ENCODE measurements at regions not wholly inside any gene's neighbourhood (a gene's known extent, or its start where the extent isn't known, plus 50 kb on each side); places are given as distances from the start of the nearest gene placed in this dataset.
"Not testable (repeated sequence)": the region's sequence is repeated elsewhere in the genome, so short reads cannot be mapped to it uniquely, and the experiment has no call there.

DNA sequence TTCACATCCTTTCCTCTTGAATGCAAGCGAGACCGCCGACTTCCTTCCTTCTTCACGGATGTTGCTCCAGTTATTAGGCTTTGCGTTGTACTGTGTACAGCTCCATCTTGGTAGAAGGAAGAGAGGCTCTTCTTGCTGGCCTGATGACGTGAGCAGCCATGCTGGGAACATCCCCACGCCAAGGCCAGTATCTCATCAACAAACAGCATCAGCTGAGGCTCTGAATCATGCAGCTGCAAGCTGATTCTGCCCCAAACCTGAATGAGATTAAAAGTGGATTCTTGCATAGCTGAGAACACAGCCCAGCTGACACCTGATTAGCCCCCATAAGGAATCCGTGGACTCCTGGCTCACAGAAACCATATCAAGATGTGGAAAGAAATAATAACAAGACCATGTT, 809.6 kb downstream of the EFNB2 start:
- Histone ChIP-seq H3K4me3 (ENCODE audit: low read depth in 1 of 2, low read length in 2 of 2) (no peak overlapping the region), H3K27ac (ENCODE audit: low read length) (no peak overlapping the region), H3K27me3 (ENCODE audit: low read depth, low read length) (no peaks in the 10 kb centered on the region), H3K9me3 (ENCODE audit: control insufficient read depth in 1 of 2, low read length in 2 of 2) (no peaks in the 10 kb centered on the region), H3K36me3 (ENCODE audit: control insufficient read depth in 1 of 2, insufficient read depth in 2 of 2, low read length in 2 of 2) (no peaks in the 10 kb centered on the region), H3K4me1 (ENCODE audit: control insufficient read depth in 1 of 2, insufficient read depth in 2 of 2, low read length in 2 of 2) (no peaks in the 10 kb centered on the region)

DNA sequence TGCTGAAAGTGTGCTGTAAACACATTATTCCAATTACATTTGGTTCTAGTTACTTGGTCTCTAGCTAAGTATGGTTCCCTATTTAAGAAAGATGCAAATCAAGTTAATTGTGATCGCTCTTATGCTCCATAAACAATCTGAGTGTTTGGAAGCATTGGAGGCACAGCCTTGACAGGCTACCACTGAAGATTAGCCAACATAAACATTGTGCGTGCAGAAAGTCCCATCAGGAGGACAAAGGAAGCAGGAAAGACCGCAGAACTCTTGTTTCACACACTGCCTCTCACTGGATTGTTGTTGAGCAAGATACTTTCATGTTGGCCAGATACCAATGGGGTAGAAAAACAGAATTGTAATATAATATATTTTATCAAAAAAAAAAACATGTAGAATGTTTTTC, 814.4 kb downstream of the EFNB2 start:
- Histone ChIP-seq H3K9me3 (ENCODE audit: control insufficient read depth in 1 of 2, low read length in 2 of 2) (no peaks in the 10 kb centered on the region), H3K36me3 (ENCODE audit: control insufficient read depth in 1 of 2, insufficient read depth in 2 of 2, low read length in 2 of 2) (no peaks in the 10 kb centered on the region), H3K27me3 (ENCODE audit: low read depth, low read length) (no peaks in the 10 kb centered on the region), H3K4me3 (ENCODE audit: low read depth in 1 of 2, low read length in 2 of 2) (no peak overlapping the region), H3K4me1 (ENCODE audit: control insufficient read depth in 1 of 2, insufficient read depth in 2 of 2, low read length in 2 of 2) (no peaks in the 10 kb centered on the region), H3K27ac (ENCODE audit: low read length) (no peak overlapping the region)

DNA sequence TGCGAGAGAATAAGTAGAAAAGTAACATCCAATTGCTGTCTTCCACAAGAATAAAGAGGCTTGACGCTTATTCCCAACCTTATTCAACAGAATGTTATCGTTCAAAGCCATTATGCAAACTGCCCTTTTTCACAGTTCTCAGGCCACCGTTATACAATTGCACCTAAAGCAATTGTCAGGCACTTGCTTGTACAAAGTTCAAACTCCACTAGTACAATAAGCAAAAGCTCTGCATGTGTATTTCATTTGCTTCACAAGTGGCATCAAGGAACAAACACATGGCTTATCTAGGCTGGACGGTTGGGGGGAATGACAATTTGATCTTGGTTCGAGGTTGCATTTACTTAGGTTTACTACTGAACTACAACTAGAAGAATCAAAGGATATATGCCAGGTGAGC, 815.6 kb downstream of the EFNB2 start:
- Histone ChIP-seq H3K9me3 (ENCODE audit: control insufficient read depth in 1 of 2, low read length in 2 of 2) (no peaks in the 10 kb centered on the region), H3K27me3 (ENCODE audit: low read depth, low read length) (no peaks in the 10 kb centered on the region), H3K4me3 (ENCODE audit: low read depth in 1 of 2, low read length in 2 of 2) (no peak overlapping the region), H3K4me1 (ENCODE audit: control insufficient read depth in 1 of 2, insufficient read depth in 2 of 2, low read length in 2 of 2) (no peaks in the 10 kb centered on the region), H3K27ac (ENCODE audit: low read length) (no peak overlapping the region), H3K36me3 (ENCODE audit: control insufficient read depth in 1 of 2, insufficient read depth in 2 of 2, low read length in 2 of 2) (no peaks in the 10 kb centered on the region)

DNA sequence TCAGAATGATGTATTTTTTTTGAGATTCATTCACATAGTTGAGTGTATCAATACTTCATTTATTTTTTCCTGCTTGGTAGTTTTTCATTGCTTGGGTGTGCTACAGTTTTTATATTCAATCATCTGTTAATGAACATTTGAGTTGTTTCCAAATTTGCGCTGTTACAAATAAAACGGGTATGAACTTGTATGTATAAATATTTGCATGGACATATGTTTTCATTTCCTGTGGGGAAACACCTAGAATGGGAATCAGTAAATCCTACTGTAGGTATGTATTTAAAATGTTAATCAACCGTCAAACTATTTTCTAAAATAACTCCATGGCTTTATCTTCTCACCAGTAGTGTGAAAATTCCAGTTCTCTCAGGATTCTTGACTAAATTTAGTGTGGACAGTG, 826.3 kb downstream of the EFNB2 start:
- no peaks in the 10 kb centered on the region for H3K4me1 ChIP-seq (ENCODE audit: control insufficient read depth in 1 of 2, insufficient read depth in 2 of 2, low read length in 2 of 2)
- no peak overlapping the region for H3K4me3 ChIP-seq (ENCODE audit: low read depth in 1 of 2, low read length in 2 of 2)
- no peaks in the 10 kb centered on the region for H3K9me3 ChIP-seq (ENCODE audit: control insufficient read depth in 1 of 2, low read length in 2 of 2)
- no peaks in the 10 kb centered on the region for H3K36me3 ChIP-seq (ENCODE audit: control insufficient read depth in 1 of 2, insufficient read depth in 2 of 2, low read length in 2 of 2)
- no peaks in the 10 kb centered on the region for H3K27me3 ChIP-seq (ENCODE audit: low read depth, low read length)
- no peak overlapping the region for H3K27ac ChIP-seq (ENCODE audit: low read length)

DNA sequence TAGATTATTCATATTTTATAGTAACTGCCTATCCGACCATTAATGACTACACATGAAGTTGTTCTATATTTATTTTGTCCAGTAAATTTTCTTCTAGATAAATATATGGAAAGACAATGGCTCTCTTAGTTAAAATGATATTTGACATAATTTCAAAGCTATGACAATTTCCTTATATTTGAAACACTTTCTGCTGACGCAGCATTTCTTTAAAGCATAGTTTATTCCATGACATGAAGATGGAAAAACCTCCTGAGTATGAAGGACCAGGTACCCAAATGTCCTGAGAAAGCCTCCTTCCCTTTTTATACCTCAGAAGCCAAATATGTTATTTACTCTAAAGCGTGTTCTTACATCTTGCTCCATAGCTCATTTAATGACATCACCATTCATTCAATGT, 831.6 kb downstream of the EFNB2 start:
- no peaks in the 10 kb centered on the region for H3K27me3 ChIP-seq (ENCODE audit: low read depth, low read length)
- H3K4me1 ChIP-seq (ENCODE audit: control insufficient read depth in 1 of 2, insufficient read depth in 2 of 2, low read length in 2 of 2), result no peaks in the 10 kb centered on the region
- H3K36me3 ChIP-seq (ENCODE audit: control insufficient read depth in 1 of 2, insufficient read depth in 2 of 2, low read length in 2 of 2), result no peaks in the 10 kb centered on the region
- H3K9me3 ChIP-seq (ENCODE audit: control insufficient read depth in 1 of 2, low read length in 2 of 2), result no peaks in the 10 kb centered on the region
- no peak overlapping the region for H3K27ac ChIP-seq (ENCODE audit: low read length)
- no peak overlapping the region for H3K4me3 ChIP-seq (ENCODE audit: low read depth in 1 of 2, low read length in 2 of 2)

DNA sequence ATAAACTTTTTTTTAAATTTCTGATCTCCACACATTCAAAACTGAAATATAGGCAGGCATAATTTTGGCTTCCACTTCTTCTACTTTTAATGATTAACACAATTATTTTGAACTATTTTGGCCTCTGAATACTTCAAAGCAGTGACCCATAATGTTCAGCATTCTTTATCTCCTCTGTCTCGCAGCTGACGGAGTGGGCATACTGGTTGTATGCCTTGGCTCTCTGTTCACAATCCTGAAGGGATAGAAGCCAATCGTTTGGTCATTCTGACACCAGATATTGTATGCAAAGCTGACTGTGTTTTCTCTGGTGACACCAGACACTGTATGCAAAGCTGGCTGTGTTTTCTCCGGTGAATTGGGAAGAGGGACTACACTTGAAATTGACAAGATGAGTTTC, 833.0 kb downstream of the EFNB2 start:
- no peak overlapping the region for H3K27ac ChIP-seq (ENCODE audit: low read length)
- H3K4me3 ChIP-seq (ENCODE audit: low read depth in 1 of 2, low read length in 2 of 2), result no peak overlapping the region
- no peaks in the 10 kb centered on the region for H3K27me3 ChIP-seq (ENCODE audit: low read depth, low read length)
- H3K9me3 ChIP-seq (ENCODE audit: control insufficient read depth in 1 of 2, low read length in 2 of 2), result no peaks in the 10 kb centered on the region
- H3K4me1 ChIP-seq (ENCODE audit: control insufficient read depth in 1 of 2, insufficient read depth in 2 of 2, low read length in 2 of 2), result no peaks in the 10 kb centered on the region
- H3K36me3 ChIP-seq (ENCODE audit: control insufficient read depth in 1 of 2, insufficient read depth in 2 of 2, low read length in 2 of 2), result no peaks in the 10 kb centered on the region

DNA sequence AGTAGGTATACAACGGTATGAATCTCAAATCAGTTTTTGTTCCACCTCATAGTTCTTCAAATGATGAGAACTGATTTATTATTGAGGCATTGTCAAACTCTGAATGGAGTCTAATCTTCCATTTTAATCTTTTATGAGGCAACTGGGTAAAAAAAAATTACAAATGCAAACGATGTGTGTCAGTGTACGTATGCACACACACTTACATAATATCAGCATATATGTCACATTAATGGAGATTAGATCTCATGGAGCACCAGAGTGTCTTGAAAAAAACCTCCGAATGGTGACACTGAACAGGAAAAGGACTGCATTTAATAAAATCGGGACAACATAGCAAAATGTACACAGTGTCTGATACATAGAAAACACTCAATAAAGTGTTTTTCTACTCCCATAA, 842.7 kb downstream of the EFNB2 start:
- H3K27ac ChIP-seq (ENCODE audit: low read length), result no peak overlapping the region
- no peaks in the 10 kb centered on the region for H3K27me3 ChIP-seq (ENCODE audit: low read depth, low read length)
- no peaks in the 10 kb centered on the region for H3K4me1 ChIP-seq (ENCODE audit: control insufficient read depth in 1 of 2, insufficient read depth in 2 of 2, low read length in 2 of 2)
- H3K36me3 ChIP-seq (ENCODE audit: control insufficient read depth in 1 of 2, insufficient read depth in 2 of 2, low read length in 2 of 2), result no peaks in the 10 kb centered on the region
- H3K9me3 ChIP-seq (ENCODE audit: control insufficient read depth in 1 of 2, low read length in 2 of 2), result no peaks in the 10 kb centered on the region
- no peak overlapping the region for H3K4me3 ChIP-seq (ENCODE audit: low read depth in 1 of 2, low read length in 2 of 2)

DNA sequence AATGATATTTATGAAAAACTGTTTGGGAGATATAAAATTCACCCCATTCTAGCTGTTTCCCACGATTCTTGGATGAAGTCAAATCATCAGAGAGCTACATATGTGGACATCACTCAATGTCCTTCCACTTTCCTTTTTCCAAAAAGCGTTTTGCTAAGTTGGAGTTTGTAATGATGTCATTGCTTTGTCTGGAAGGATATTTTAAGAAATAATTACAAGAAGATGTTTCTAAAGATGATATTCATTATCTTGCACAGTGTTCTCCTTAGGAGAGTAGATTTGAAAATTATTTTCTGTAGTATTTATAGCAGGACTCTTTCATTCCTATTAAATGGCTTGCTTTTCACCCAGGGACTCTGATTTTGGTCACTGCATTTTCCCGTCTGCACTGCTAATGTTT, 851.2 kb downstream of the EFNB2 start:
- Histone ChIP-seq H3K4me1 (ENCODE audit: control insufficient read depth in 1 of 2, insufficient read depth in 2 of 2, low read length in 2 of 2) (no peaks in the 10 kb centered on the region), H3K36me3 (ENCODE audit: control insufficient read depth in 1 of 2, insufficient read depth in 2 of 2, low read length in 2 of 2) (no peaks in the 10 kb centered on the region), H3K9me3 (ENCODE audit: control insufficient read depth in 1 of 2, low read length in 2 of 2) (no peaks in the 10 kb centered on the region)

DNA sequence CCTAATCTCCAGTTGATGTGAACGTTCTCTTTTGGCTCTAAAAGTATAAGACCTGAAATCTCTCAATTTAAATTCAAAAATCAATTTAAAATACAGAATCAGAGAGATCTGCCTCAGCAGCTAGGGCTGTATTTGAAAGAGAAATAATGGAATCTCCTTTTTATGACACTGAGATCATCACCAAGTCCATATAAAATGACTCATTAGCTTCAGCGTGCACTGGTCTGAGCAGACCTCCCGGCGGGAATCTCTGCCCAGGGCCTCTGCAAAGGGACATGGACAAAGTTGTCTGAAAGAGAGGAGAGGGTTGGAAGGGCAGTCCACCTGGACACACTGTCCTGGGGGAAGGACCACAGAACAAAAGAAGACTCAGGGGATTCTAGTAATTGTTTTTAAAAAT, 855.6 kb downstream of the EFNB2 start:
- H3K27me3 ChIP-seq (ENCODE audit: low read depth, low read length), result no peaks in the 10 kb centered on the region
- H3K9me3 ChIP-seq (ENCODE audit: control insufficient read depth in 1 of 2, low read length in 2 of 2), result no peaks in the 10 kb centered on the region
- no peaks in the 10 kb centered on the region for H3K4me1 ChIP-seq (ENCODE audit: control insufficient read depth in 1 of 2, insufficient read depth in 2 of 2, low read length in 2 of 2)

More for the DNA sequence above, 851.2 kb downstream of the EFNB2 start:
- Histone ChIP-seq H3K27me3 (ENCODE audit: low read depth, low read length) (no peaks in the 10 kb centered on the region), H3K27ac (ENCODE audit: low read length) (no peak overlapping the region), H3K4me3 (ENCODE audit: low read depth in 1 of 2, low read length in 2 of 2) (no peak overlapping the region)

DNA sequence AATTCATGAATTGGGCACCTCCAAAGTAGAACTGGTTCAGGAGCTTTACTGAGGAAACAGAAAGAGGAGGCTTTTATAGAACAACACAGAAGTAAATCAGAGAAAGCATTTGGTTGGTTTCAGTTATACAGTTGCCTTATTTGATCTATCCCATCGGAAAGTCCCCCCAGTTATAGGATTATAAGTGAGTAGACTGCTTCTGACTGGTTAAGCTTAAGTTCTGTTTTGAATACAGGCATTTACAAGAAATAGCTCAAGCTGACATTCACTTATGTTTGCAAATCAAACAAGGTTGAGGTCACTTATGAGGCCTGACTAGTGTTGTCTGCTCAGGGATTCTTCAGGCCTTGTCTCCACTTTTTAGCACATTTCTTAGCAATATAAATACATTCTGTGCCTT, 857.4 kb downstream of the EFNB2 start:
- Histone ChIP-seq H3K27me3 (ENCODE audit: low read depth, low read length) (no peaks in the 10 kb centered on the region), H3K9me3 (ENCODE audit: control insufficient read depth in 1 of 2, low read length in 2 of 2) (no peaks in the 10 kb centered on the region), H3K36me3 (ENCODE audit: control insufficient read depth in 1 of 2, insufficient read depth in 2 of 2, low read length in 2 of 2) (no peaks in the 10 kb centered on the region), H3K4me3 (ENCODE audit: low read depth in 1 of 2, low read length in 2 of 2) (no peak overlapping the region), H3K4me1 (ENCODE audit: control insufficient read depth in 1 of 2, insufficient read depth in 2 of 2, low read length in 2 of 2) (no peaks in the 10 kb centered on the region), H3K27ac (ENCODE audit: low read length) (no peak overlapping the region)

More for the DNA sequence above, 855.6 kb downstream of the EFNB2 start:
- H3K36me3 ChIP-seq (ENCODE audit: control insufficient read depth in 1 of 2, insufficient read depth in 2 of 2, low read length in 2 of 2), result no peaks in the 10 kb centered on the region
- no peak overlapping the region for H3K27ac ChIP-seq (ENCODE audit: low read length)
- H3K4me3 ChIP-seq (ENCODE audit: low read depth in 1 of 2, low read length in 2 of 2), result no peak overlapping the region

DNA sequence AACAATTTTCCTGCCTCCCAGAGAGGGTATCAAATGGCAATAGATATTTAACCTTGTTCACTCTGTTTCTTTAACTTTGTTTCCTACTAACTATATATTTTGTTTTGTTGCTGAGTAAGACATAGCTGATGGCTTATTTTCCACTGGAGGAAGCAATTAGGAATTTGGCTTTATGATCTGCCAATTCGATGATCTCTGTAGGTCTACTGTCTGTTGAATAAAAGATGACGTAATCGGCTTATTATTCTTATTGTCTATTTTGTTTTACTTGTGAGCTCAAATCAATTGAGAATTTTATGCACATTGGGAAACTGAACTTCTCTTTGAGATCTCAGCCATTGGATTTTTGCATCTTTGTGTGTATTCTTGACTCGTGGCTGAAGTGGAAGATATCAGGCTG, 862.6 kb downstream of the EFNB2 start:
- Histone ChIP-seq H3K27ac (ENCODE audit: low read length) (no peak overlapping the region), H3K4me3 (ENCODE audit: low read depth in 1 of 2, low read length in 2 of 2) (no peak overlapping the region), H3K9me3 (ENCODE audit: control insufficient read depth in 1 of 2, low read length in 2 of 2) (no peaks in the 10 kb centered on the region), H3K4me1 (ENCODE audit: control insufficient read depth in 1 of 2, insufficient read depth in 2 of 2, low read length in 2 of 2) (no peaks in the 10 kb centered on the region), H3K27me3 (ENCODE audit: low read depth, low read length) (no peaks in the 10 kb centered on the region), H3K36me3 (ENCODE audit: control insufficient read depth in 1 of 2, insufficient read depth in 2 of 2, low read length in 2 of 2) (no peaks in the 10 kb centered on the region)

DNA sequence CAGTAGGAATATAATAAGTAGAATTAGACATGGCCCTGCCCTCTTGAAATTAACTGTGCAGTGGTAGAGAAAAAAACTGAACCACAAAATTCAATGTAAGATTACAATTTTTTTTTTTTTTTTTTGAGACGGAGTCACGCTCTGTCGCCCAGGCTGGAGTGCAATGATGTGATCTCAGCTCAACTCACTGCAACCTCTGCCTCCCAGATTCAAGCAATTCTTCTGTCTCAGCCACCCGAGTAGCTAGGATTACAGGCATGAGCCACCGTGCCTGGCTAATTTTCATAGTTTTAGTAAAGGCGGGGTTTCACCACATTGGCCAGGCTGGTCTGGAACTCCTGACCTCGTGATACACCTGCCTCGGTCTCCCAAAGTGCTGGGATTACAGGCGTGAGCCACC, 864.3 kb downstream of the EFNB2 start:
- not testable (repeated sequence) for H3K4me1 ChIP-seq (ENCODE audit: control insufficient read depth in 1 of 2, insufficient read depth in 2 of 2, low read length in 2 of 2); H3K36me3 ChIP-seq (ENCODE audit: control insufficient read depth in 1 of 2, insufficient read depth in 2 of 2, low read length in 2 of 2); H3K27ac ChIP-seq (ENCODE audit: low read length); H3K4me3 ChIP-seq (ENCODE audit: low read depth in 1 of 2, low read length in 2 of 2); H3K27me3 ChIP-seq (ENCODE audit: low read depth, low read length); H3K9me3 ChIP-seq (ENCODE audit: control insufficient read depth in 1 of 2, low read length in 2 of 2)
